ENCODE measurements at regions not wholly inside any gene's neighbourhood (a gene's known extent, or its start where the extent isn't known, plus 50 kb on each side); places are given as distances from the start of the nearest gene placed in this dataset.

GRCh38 chr2:35174845-35175244 is 1180.7 kb upstream of the CRIM1 start:
- H3K27ac ChIP-seq (ENCODE audit: control insufficient read depth, insufficient read depth): no peak overlapping the region
- no peaks in the 10 kb centered on the region for H3K79me2 ChIP-seq (ENCODE audit: control insufficient read depth, insufficient read depth, low read length)
- no peaks in the 10 kb centered on the region for H3K36me3 ChIP-seq (ENCODE audit: control insufficient read depth in 2 of 2, insufficient read depth in 2 of 2, low read length in 1 of 2)
- no peak for ATAC-seq
- no peak overlapping the region for H3K4me3 ChIP-seq
- ChIA-PET POLR2A (no interaction called here), RAD21 (ENCODE audit: unreplicated experiment) (interaction anchor here (0.6 kb wide), 2 partner anchors 527 to 726 kb away, joined by 3 read pairs; no protein-coding TSS in a partner anchor), CTCF (no interaction called here), SMC1A (ENCODE audit: uncharacterized antibody, unreplicated experiment) (no interaction called here)
- TF ChIP-seq WRNIP1 (IDR thresholded peaks at IDR 0.05; ENCODE audit: borderline replicate concordance, low read depth, low read length) (no peak), ATF7 (IDR thresholded peaks at IDR 0.05; ENCODE audit: low read depth) (no peak)
- TF ChIP-seq, protein P1, sequence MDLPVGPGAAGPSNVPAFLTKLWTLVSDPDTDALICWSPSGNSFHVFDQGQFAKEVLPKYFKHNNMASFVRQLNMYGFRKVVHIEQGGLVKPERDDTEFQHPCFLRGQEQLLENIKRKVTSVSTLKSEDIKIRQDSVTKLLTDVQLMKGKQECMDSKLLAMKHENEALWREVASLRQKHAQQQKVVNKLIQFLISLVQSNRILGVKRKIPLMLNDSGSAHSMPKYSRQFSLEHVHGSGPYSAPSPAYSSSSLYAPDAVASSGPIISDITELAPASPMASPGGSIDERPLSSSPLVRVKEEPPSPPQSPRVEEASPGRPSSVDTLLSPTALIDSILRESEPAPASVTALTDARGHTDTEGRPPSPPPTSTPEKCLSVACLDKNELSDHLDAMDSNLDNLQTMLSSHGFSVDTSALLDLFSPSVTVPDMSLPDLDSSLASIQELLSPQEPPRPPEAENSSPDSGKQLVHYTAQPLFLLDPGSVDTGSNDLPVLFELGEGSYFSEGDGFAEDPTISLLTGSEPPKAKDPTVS (IDR thresholded peaks at IDR 0.05; ENCODE audit: low read depth, low read length): no peak
- no peaks in the 10 kb centered on the region for H4K20me1 ChIP-seq (ENCODE audit: control insufficient read depth, insufficient read depth)
- DNase-seq (ENCODE audit: low read depth, low spot score): no peak
- no peak overlapping the region for H3K4me2 ChIP-seq (ENCODE audit: control insufficient read depth, insufficient read depth)
- no TSS peak for BruUV-seq (replicated peaks)
- H3K4me1 ChIP-seq (ENCODE audit: control insufficient read depth, insufficient read depth, low read length): no peaks in the 10 kb centered on the region
- H3K27me3 ChIP-seq (replicated peaks in 1 of 2; ENCODE audit: control insufficient read depth in 2 of 2, insufficient read depth in 2 of 2, low read length in 1 of 2): no peaks in the 10 kb centered on the region
- no peaks in the 10 kb centered on the region for H3K9me3 ChIP-seq (replicated peaks; ENCODE audit: control insufficient read depth, insufficient read depth, low read length)
- in situ Hi-C loops (cut with MboI) (no loop called here), intact Hi-C loops (cut with micrococcal nuclease; ENCODE audit: unreplicated experiment) (no loop called here)
- FAIRE-seq: no peak
- no peak overlapping the region for H2AFZ ChIP-seq (ENCODE audit: control insufficient read depth, low read depth, low read length)
- no peak overlapping the region for H3K9ac ChIP-seq (ENCODE audit: control insufficient read depth, insufficient read depth, low read length)
- WGBS (ENCODE audit: insufficient coverage, insufficient replicate concordance, low lambda C conversion rate, missing lambda C conversion rate): 23% methylated on average over 7 of the region's 7 CpGs

GRCh38 chr2:35172687-35173086 is 1182.9 kb upstream of the CRIM1 start:
- POLR2A ChIA-PET: no interaction called here
- Histone ChIP-seq H3K27ac (ENCODE audit: control insufficient read depth, insufficient read depth) (no peak overlapping the region), H4K20me1 (ENCODE audit: control insufficient read depth, insufficient read depth) (no peaks in the 10 kb centered on the region), H3K36me3 (ENCODE audit: control insufficient read depth in 2 of 2, insufficient read depth in 2 of 2, low read length in 1 of 2) (no peaks in the 10 kb centered on the region), H3K4me2 (ENCODE audit: control insufficient read depth, insufficient read depth) (no peak overlapping the region), H3K9me3 (replicated peaks; ENCODE audit: control insufficient read depth, insufficient read depth, low read length) (no peaks in the 10 kb centered on the region), H3K4me3 (no peak overlapping the region), H3K79me2 (ENCODE audit: control insufficient read depth, insufficient read depth, low read length) (no peaks in the 10 kb centered on the region), H2AFZ (ENCODE audit: control insufficient read depth, low read depth, low read length) (no peak overlapping the region), H3K4me1 (ENCODE audit: control insufficient read depth, insufficient read depth, low read length) (no peaks in the 10 kb centered on the region), H3K27me3 (replicated peaks in 1 of 2; ENCODE audit: control insufficient read depth in 2 of 2, insufficient read depth in 2 of 2, low read length in 1 of 2) (no peaks in the 10 kb centered on the region), H3K9ac (ENCODE audit: control insufficient read depth, insufficient read depth, low read length) (no peak overlapping the region)
- WGBS (ENCODE audit: insufficient coverage, insufficient replicate concordance, low lambda C conversion rate, missing lambda C conversion rate): 21% methylated on average over 2 of the region's 2 CpGs
- DNase-seq (ENCODE audit: low read depth, low spot score) (no peak), ATAC-seq (no peak), FAIRE-seq (no peak)
- BruUV-seq (replicated peaks): no TSS peak
- CTCF ChIA-PET: no interaction called here
- RAD21 ChIA-PET (ENCODE audit: unreplicated experiment): no interaction called here
- in situ Hi-C loops (cut with MboI): no loop called here
- intact Hi-C loops (cut with micrococcal nuclease; ENCODE audit: unreplicated experiment): no loop called here
- SMC1A ChIA-PET (ENCODE audit: uncharacterized antibody, unreplicated experiment): no interaction called here
- TF ChIP-seq, protein P2, sequence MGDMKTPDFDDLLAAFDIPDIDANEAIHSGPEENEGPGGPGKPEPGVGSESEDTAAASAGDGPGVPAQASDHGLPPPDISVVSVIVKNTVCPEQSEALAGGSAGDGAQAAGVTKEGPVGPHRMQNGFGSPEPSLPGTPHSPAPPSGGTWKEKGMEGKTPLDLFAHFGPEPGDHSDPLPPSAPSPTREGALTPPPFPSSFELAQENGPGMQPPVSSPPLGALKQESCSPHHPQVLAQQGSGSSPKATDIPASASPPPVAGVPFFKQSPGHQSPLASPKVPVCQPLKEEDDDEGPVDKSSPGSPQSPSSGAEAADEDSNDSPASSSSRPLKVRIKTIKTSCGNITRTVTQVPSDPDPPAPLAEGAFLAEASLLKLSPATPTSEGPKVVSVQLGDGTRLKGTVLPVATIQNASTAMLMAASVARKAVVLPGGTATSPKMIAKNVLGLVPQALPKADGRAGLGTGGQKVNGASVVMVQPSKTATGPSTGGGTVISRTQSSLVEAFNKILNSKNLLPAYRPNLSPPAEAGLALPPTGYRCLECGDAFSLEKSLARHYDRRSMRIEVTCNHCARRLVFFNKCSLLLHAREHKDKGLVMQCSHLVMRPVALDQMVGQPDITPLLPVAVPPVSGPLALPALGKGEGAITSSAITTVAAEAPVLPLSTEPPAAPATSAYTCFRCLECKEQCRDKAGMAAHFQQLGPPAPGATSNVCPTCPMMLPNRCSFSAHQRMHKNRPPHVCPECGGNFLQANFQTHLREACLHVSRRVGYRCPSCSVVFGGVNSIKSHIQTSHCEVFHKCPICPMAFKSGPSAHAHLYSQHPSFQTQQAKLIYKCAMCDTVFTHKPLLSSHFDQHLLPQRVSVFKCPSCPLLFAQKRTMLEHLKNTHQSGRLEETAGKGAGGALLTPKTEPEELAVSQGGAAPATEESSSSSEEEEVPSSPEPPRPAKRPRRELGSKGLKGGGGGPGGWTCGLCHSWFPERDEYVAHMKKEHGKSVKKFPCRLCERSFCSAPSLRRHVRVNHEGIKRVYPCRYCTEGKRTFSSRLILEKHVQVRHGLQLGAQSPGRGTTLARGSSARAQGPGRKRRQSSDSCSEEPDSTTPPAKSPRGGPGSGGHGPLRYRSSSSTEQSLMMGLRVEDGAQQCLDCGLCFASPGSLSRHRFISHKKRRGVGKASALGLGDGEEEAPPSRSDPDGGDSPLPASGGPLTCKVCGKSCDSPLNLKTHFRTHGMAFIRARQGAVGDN (IDR thresholded peaks at IDR 0.05): no peak
- TF ChIP-seq FOXK2 (IDR thresholded peaks at IDR 0.05) (no peak), ATF2 (IDR thresholded peaks at IDR 0.05; ENCODE audit: low read length) (no peak), EED (IDR thresholded peaks at IDR 0.05; ENCODE audit: low read depth) (no peak), NR2C2 (IDR thresholded peaks at IDR 0.05; ENCODE audit: borderline replicate concordance, control insufficient read depth, insufficient read length, low read depth) (no peak)

All from GM12878 (cell line).